GM11168 (cell line): ENCODE measurements at regions not wholly inside any gene's neighbourhood (a gene's known extent, or its start where the extent isn't known, plus 50 kb on each side); places are given as distances from the start of the nearest gene placed in this dataset.

Source experiments
- in situ Hi-C: fragments of 300-500 bp; cut with MboI; formaldehyde crosslinking; loops from one replicate; pipeline ENCODE4 v1.12.0; 2022; ENCODE audit warnings: low sequenced_read_pairs; ENCODE audit not compliant: unreplicated experiment

DNA sequence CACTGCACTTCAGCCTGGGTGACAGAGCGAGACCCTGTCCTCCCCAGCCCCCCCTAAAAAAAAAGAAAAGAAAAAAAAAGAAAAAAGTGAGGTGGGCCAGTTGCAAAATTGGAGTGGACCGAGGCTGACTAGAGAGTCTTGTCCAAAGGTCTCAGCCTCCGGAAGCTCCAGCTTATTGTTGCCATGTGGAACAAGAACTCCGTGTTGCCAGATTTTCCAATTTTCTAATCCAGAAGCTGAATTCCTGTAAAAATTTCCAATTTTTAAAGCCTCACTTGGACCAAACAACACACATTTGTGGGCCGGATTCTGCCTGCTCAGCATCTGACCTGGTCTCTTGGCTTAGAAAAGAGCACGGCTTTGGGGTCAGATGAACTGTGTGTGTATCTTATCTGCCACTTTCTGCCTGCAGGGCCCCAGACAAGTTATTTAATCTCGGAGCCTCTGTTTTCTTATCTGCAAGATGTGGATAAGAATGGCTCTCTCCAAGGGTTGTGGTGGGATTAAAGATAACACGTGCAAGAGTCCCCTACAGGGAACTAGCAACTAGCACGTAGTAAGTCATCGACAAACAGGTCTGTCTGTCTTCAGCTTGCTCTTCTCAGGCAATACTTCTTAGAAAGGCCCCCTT is 73.7 kb upstream of the TLE3 start:
- in situ Hi-C loops = no loop called here

DNA sequence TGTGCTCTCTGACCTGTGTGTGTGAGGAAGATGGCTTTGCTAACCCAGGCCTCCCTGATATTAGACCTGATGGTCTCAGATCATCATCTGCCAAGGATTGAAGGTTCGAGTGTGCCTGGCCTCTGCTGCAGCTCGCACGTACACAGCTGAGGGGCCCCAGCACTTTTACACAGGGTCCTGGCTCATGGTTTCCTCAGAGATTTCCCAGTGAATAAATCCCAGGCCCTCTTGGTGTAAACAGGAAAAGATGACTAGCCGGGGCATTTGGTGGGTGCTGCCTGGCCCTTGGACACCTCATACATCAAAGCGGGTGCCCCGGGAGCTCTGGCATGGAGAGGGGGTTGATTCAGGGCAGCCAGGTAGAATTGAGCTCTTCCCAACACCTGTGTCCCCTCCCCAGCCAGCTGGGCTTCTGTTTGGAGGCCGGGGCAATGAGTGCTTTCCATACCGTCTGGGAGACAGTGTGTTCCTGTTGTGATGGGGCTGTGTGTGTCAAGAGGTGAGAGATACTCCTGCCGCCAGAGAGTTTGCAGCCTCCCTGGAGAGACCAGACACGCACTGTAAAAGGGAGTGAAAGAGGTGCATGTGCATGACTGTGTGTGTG is 72.5 kb upstream of the TLE3 start:
- in situ Hi-C loops = no loop called here

- in situ Hi-C loops = no loop called here
Measured at GRCh38 chr15:70169147-70169546, 71.4 kb upstream of the TLE3 start.

DNA sequence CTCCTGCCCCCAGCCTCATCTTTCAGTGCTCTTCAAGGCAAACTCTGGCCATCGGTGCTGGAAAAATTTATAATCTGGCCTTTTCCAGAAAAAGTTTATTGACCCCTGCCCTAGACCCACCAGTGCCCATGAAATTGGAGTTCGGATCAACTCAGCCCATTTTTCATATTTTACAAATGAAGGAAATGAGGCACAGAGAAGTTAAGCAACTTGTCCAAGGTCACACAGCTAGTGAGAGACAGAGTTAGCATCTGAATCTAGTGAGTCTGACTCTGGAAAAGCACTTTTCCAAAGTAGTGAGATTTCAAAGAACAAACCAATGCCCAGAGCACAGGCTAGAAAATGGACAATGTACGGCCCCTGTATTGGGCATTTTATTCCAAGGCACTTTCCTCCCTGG is 69.4 kb upstream of the TLE3 start:
- in situ Hi-C loops = no loop called here

GRCh38 chr15:70166506-70167087 is 68.9 kb upstream of the TLE3 start:
- in situ Hi-C loops = no loop called here

DNA sequence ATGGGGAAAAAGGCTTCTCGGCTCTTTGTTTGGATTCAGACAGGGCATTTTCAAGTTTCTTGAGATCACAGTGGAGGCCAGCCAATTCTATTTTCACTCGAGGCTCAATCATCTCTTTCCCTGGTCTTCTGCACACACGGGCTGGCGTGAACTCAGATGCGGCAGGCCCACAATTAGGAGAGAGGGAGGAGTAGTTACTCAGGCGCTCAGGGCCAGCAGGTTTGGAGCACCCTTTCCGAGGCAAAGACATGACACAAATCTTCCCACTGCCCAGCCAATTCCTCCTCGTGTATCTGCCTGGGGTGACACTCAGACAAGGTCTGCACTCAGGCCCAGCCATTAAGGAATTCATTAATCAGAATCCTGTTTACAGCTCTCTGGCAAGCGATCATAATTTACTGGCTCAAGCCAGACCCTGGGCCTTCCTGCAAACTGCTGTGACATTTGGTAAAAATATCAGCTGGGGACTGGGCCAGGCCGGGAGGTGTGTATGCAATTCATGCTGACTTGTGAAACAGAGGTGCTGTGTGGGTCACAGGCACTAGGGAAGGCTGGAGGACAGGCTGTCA is 68.1 kb upstream of the TLE3 start:
- in situ Hi-C loops = no loop called here

DNA sequence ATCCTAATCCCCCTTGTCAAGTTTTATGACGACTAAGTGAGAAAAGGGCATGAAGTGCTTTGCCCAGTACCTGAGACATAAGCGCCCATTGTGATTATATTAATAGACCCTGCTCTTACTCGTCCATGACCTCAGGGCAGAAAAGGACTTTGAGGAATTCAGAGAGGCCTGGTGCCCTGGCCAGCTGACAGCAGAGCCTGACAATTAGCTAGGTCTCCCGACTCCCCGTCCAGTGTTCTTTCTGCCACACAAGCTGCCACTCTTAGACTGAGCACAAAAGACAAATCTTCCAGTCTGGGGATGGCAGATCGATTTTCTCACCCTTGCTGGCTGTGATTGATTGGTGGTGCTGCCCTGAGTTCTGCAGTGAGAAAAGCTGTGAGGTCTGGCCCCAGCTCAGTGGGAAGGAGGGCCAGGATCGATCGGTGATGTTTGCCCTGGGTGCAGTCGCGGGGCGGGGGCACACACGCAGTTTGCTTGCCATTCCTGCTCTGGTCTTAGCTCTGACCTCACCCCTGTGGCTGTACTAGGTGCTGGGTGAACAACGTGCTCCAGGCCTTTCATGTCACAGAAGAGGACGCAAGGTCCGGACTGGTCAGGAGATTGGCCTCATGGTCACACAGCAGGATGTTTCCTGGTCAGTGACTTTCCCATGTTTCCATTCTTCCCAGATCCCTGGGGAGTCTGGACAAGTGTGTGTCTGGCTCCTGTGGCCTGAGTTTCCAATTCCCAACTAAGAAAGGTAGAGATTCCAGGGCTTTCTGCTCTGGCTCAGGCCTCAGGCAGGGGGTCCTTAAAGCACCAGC is 67.4 kb upstream of the TLE3 start:
- in situ Hi-C loops = no loop called here

- in situ Hi-C loops = no loop called here
Measured at GRCh38 chr15:70164156-70164900, 66.6 kb upstream of the TLE3 start.

DNA sequence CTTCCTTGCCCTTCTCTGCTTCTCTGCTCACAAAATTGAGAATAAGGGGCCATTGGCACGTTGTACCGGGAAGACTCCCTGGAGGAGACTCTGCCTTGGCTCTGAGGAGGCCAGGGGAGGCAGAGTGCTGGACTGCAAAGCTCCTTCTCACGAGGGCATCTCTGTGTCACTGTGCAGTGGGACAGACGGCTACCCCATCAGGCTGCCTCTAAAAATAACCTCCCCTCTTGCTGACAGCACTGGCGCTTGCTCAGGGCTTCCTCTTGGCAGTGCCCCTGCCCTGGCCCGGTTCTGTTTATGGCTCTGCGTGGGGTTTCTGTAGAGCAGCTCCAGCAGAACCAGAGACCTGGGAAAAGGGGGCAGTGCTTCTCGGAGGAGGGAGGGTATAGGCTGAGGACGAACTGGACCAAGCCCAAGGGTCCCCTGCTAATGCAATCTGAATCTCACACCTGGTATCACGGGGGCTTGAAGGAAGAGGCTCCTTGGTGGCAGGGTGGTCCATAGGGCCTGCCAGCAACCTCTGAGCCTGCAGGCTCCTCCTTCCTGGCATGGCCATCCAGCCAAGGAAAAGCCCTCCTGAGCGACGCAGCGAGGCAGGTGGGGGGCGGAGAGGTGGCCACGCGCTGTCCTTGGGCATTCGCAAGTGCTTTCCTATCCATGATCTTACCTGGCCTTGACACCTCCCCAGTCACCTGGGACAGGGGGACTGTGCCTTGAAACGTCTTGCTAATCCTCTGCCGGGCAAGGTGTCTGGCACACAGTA is 63.3 kb upstream of the TLE3 start:
- in situ Hi-C loops = no loop called here

- in situ Hi-C loops = no loop called here
Measured at GRCh38 chr15:70160267-70160666, 62.5 kb upstream of the TLE3 start.

GRCh38 chr15:70159713-70160009 is 61.9 kb upstream of the TLE3 start:
- in situ Hi-C loops = no loop called here

DNA sequence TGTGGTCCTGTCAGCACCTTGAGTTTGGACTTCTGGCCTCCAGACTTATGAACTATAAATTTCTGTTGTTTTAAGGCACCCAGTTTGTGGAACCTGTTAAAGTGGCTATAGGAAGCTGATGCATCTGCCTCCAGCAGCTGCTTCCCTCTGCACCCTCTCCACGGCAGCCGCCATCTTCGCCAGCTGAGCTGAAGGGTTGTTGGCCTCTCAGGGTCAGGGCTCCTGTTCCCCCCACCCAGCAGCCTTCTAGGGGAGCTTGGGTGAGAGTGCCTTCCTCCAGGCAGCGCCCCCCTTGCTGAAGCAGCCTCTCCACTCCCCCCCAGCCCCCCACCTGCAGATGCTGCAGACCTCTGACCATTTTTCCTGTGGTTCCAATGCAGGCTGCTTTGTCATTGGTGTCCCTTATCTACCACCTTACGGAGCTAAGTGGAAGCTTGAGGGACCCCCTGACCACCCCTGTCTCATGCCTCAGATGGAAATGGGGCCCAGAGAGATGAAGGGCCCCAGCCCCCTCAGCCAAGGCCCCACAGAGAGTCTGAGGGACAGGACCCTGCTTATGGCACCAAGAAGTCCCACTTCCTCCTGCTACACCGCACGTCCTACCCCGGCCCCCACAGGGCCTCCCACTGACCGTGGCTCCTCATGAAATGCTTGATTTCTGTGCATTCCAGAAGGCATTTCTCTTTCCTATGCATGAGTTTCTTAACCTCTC is 61.4 kb upstream of the TLE3 start:
- in situ Hi-C loops = no loop called here

DNA sequence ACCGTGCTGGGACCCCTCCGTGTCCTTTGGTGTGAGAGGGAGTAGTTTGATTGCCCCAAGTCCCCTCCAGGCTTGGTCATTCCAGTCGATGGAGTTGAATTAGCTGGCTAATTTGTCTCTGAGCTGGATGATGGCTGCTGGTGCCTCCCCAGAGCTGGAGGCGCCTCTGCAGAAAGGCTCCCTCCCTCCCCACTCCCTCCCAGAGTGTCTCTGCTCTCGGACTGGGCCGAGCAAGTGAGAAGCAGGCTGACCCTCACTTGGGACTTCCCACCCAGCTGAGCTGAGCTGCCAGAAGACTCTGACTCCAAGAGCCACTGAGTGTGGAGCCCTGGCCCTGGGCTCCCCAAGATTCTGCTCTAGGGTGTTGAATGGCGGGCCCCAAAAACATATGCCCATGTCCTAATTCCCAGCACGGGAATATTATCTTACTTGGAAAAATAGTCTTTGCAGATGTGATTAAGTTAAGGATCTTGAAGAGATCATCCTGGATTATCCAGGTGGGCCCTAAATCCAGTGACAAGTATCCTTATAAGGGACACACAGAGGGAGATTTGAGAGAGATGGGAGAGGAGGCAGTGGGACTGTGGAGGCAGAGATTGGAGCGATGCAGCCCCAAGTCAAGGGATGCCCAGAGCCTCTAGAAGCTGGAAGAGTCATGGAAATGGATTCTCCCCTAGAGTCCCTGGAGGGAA is 60.7 kb upstream of the TLE3 start:
- in situ Hi-C loops = no loop called here

- in situ Hi-C loops = no loop called here
Measured at GRCh38 chr15:70156671-70157271, 59.1 kb upstream of the TLE3 start.

- in situ Hi-C loops = no loop called here
Measured at GRCh38 chr15:70154718-70155347, 57.1 kb upstream of the TLE3 start.

DNA sequence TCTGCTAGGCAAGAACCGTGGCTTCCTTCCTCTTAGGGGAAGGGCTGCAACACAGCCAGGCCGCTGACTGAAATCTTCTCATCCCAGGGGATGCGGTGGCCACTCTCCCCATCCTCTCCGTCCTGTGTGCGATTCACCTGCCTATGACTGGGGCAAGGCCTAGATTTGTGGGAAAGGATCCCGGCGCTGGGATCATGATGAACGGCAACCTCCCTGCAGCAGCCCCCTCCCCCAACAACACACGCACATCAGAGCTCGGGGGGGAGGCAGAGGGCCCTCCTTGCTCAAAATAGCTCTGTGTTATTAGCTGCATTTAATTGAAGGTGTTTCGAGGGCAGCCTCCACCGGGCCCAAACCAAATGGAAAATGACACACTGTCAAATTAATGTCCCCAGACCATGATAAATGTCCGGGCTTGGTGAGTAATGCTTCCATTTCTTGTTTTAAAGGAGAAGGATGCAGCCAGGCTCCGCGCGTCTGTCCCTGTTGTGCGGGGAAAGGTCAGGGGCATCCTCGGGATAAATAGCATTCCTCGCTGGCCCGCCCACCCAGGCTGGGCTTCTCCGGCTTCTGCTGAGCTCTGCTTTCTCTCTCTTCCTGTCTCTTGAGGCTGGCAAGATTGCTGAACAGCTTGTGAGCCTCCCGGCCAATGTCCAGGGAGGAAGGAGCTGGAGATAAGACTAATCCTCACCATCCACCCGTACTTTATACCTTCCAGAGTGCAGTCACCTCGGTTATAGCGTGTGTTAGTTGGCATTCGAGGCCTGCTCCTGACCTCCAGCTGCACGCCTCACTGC is 56.4 kb upstream of the TLE3 start:
- in situ Hi-C loops = no loop called here

DNA sequence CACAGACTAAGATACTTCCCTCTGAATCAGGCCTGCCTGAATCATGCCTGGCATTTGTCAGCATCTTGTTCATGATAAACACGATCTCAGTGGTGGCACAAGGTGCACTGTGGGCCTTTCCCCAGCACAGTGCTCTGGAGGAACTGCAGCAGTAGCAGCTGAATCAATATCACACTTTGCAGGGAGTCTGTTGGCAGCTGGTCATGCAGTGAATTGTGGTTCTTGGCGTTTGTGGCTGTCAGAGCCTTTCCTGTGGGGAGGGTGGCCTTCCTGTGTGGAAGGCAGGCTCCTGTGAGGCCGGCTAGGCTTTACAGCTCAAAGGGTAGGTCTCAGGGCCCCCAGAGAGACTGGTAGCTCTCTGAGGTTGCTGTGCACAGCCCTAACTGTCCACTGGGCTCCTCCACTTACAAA is 54.4 kb upstream of the TLE3 start:
- in situ Hi-C loops = no loop called here
